Activated CD4-positive, alpha-beta T cell treated with anti-CD3 and anti-CD28 coated beads, Interleukin-2, amount 10 ng/mL, durations not matched to agents 7 days and 5 days (primary cell): ENCODE measurements at regions not wholly inside any gene's neighbourhood (a gene's known extent, or its start where the extent isn't known, plus 50 kb on each side); places are given as distances from the start of the nearest gene placed in this dataset.

ENCODE experiments used
- CTCF ChIA-PET: fragments of 350-600 bp; sonication (Branson Sonifier 250); formaldehyde crosslinking; loops from one replicate; lab custom pipeline; 2021; ENCODE audit warnings: antibody characterized with exemption; lab: Charles Lee
- POLR2A ChIA-PET: fragments of 350-600 bp; sonication (Branson Sonifier 250); formaldehyde crosslinking; loops from one replicate; lab custom pipeline; 2021; ENCODE audit warnings: antibody characterized with exemption; lab: Charles Lee
- DNase-seq: peaks from one replicate; pipeline ENCODE4 v3.0.0-alpha.2; 2020
- H3K27ac Mint-ChIP-seq: one replicate; pipeline ENCODE4 v1.8.0; 2021; ENCODE audit warnings: mild to moderate bottlenecking, moderate library complexity, mixed read lengths
- H3K27me3 Mint-ChIP-seq: one replicate; pipeline ENCODE4 v1.8.0; 2021; ENCODE audit warnings: mixed read lengths
- H3K36me3 Mint-ChIP-seq: one replicate; pipeline ENCODE4 v1.8.0; 2021; ENCODE audit warnings: low read depth, mixed read lengths
- H3K4me1 Mint-ChIP-seq: one replicate; pipeline ENCODE4 v1.8.0; 2021; ENCODE audit warnings: mixed read lengths
- H3K4me3 Mint-ChIP-seq: one replicate; pipeline ENCODE4 v1.8.0; 2021; ENCODE audit warnings: mild to moderate bottlenecking, moderate library complexity, mixed read lengths
- H3K9me3 Mint-ChIP-seq: one replicate; pipeline ENCODE4 v1.8.0; 2021; ENCODE audit warnings: mixed read lengths

GRCh38 chr2:83067947-83068346, 1391.1 kb downstream of the SUCLG1 start:
- Mint-ChIP-seq H3K27me3 (no peaks in the 10 kb centered on the region), H3K27ac (no peak overlapping the region), H3K4me1 (no peaks in the 10 kb centered on the region), H3K36me3 (no peaks in the 10 kb centered on the region), H3K9me3 (peaks cover 2% of the 10 kb centered on the region), H3K4me3 (no peak overlapping the region)
- ChIA-PET CTCF (no interaction called here), POLR2A (no interaction called here)
- no peak for DNase-seq

- H3K9me3 Mint-ChIP-seq = peaks cover 3% of the 10 kb centered on the region
- CTCF ChIA-PET = interaction anchor here (0.6 kb wide), 1 partner anchor 81 kb away, joined by 3 read pairs; no protein-coding TSS in a partner anchor
- POLR2A ChIA-PET = no interaction called here
- H3K4me1 Mint-ChIP-seq = no peaks in the 10 kb centered on the region
- no peak for DNase-seq
- H3K27ac Mint-ChIP-seq = no peak overlapping the region
- H3K4me3 Mint-ChIP-seq = no peak overlapping the region
- no peaks in the 10 kb centered on the region for H3K27me3 Mint-ChIP-seq
- H3K36me3 Mint-ChIP-seq = no peaks in the 10 kb centered on the region
These were observed 1395.1 kb downstream of the SUCLG1 start for GRCh38 chr2:83063933-83064332.

- H3K27ac Mint-ChIP-seq = no peak overlapping the region
- no peaks in the 10 kb centered on the region for H3K27me3 Mint-ChIP-seq
- no peak for DNase-seq
- H3K4me1 Mint-ChIP-seq = no peaks in the 10 kb centered on the region
- POLR2A ChIA-PET = no interaction called here
- H3K9me3 Mint-ChIP-seq = peaks cover 6% of the 10 kb centered on the region
- CTCF ChIA-PET = no interaction called here
- no peaks in the 10 kb centered on the region for H3K36me3 Mint-ChIP-seq
- no peak overlapping the region for H3K4me3 Mint-ChIP-seq
These were observed 1395.6 kb downstream of the SUCLG1 start for GRCh38 chr2:83063511-83063910.

- CTCF ChIA-PET = no interaction called here
- no peak overlapping the region for H3K27ac Mint-ChIP-seq
- H3K27me3 Mint-ChIP-seq = no peaks in the 10 kb centered on the region
- POLR2A ChIA-PET = no interaction called here
- peaks cover 8% of the 10 kb centered on the region for H3K9me3 Mint-ChIP-seq
- no peaks in the 10 kb centered on the region for H3K36me3 Mint-ChIP-seq
- no peaks in the 10 kb centered on the region for H3K4me1 Mint-ChIP-seq
- DNase-seq = no peak
- H3K4me3 Mint-ChIP-seq = no peak overlapping the region
These were observed 1400.4 kb downstream of the SUCLG1 start for GRCh38 chr2:83058683-83059082.

- no peak for DNase-seq
- CTCF ChIA-PET = no interaction called here
- Mint-ChIP-seq H3K27me3 (no peaks in the 10 kb centered on the region), H3K4me3 (no peak overlapping the region), H3K27ac (no peak overlapping the region), H3K36me3 (no peaks in the 10 kb centered on the region), H3K4me1 (no peaks in the 10 kb centered on the region), H3K9me3 (peaks cover 15% of the 10 kb centered on the region)
- POLR2A ChIA-PET = no interaction called here
These were observed 1403.6 kb downstream of the SUCLG1 start for GRCh38 chr2:83055376-83056010.

- CTCF ChIA-PET = no interaction called here
These were observed 1404.3 kb downstream of the SUCLG1 start for GRCh38 chr2:83054751-83055150.

GRCh38 chr2:83051538-83052170, 1407.4 kb downstream of the SUCLG1 start:
- Mint-ChIP-seq H3K27me3 (no peaks in the 10 kb centered on the region), H3K36me3 (no peaks in the 10 kb centered on the region), H3K9me3 (peaks cover 7% of the 10 kb centered on the region), H3K4me3 (no peak overlapping the region), H3K4me1 (no peaks in the 10 kb centered on the region), H3K27ac (no peak overlapping the region)
- POLR2A ChIA-PET = no interaction called here
- CTCF ChIA-PET = no interaction called here
- no peak for DNase-seq

More at GRCh38 chr2:83054751-83055150, 1404.3 kb downstream of the SUCLG1 start:
- Mint-ChIP-seq H3K27ac (no peak overlapping the region), H3K9me3 (peaks cover 15% of the 10 kb centered on the region), H3K4me3 (no peak overlapping the region), H3K36me3 (no peaks in the 10 kb centered on the region), H3K4me1 (no peaks in the 10 kb centered on the region), H3K27me3 (no peaks in the 10 kb centered on the region)
- POLR2A ChIA-PET = no interaction called here
- no peak for DNase-seq

GRCh38 chr2:83042053-83042452, 1417.0 kb downstream of the SUCLG1 start:
- DNase-seq = no peak
- no peaks in the 10 kb centered on the region for H3K9me3 Mint-ChIP-seq
- ChIA-PET POLR2A (no interaction called here), CTCF (no interaction called here)
- H3K4me3 Mint-ChIP-seq = no peak overlapping the region
- no peaks in the 10 kb centered on the region for H3K4me1 Mint-ChIP-seq
- no peaks in the 10 kb centered on the region for H3K36me3 Mint-ChIP-seq
- no peak overlapping the region for H3K27ac Mint-ChIP-seq
- no peaks in the 10 kb centered on the region for H3K27me3 Mint-ChIP-seq

GRCh38 chr2:83022631-83023210, 1436.4 kb downstream of the SUCLG1 start:
- Mint-ChIP-seq H3K4me1 (no peaks in the 10 kb centered on the region), H3K4me3 (no peak overlapping the region), H3K27me3 (no peaks in the 10 kb centered on the region), H3K9me3 (peaks cover 4% of the 10 kb centered on the region), H3K36me3 (no peaks in the 10 kb centered on the region), H3K27ac (no peak overlapping the region)
- ChIA-PET POLR2A (no interaction called here), CTCF (no interaction called here)
- DNase-seq = no peak

GRCh38 chr2:83017366-83018090, 1441.6 kb downstream of the SUCLG1 start:
- no peak overlapping the region for H3K4me3 Mint-ChIP-seq
- no peak for DNase-seq
- H3K27me3 Mint-ChIP-seq = no peaks in the 10 kb centered on the region
- ChIA-PET POLR2A (no interaction called here), CTCF (no interaction called here)
- H3K27ac Mint-ChIP-seq = no peak overlapping the region
- no peaks in the 10 kb centered on the region for H3K9me3 Mint-ChIP-seq
- no peaks in the 10 kb centered on the region for H3K4me1 Mint-ChIP-seq
- no peaks in the 10 kb centered on the region for H3K36me3 Mint-ChIP-seq

GRCh38 chr2:83016343-83017110, 1442.6 kb downstream of the SUCLG1 start:
- DNase-seq = no peak
- POLR2A ChIA-PET = no interaction called here
- Mint-ChIP-seq H3K27ac (no peak overlapping the region), H3K9me3 (no peaks in the 10 kb centered on the region), H3K4me3 (no peak overlapping the region), H3K36me3 (no peaks in the 10 kb centered on the region), H3K4me1 (no peaks in the 10 kb centered on the region), H3K27me3 (no peaks in the 10 kb centered on the region)
- CTCF ChIA-PET = no interaction called here

- H3K36me3 Mint-ChIP-seq = no peaks in the 10 kb centered on the region
- no peak overlapping the region for H3K27ac Mint-ChIP-seq
- H3K9me3 Mint-ChIP-seq = no peaks in the 10 kb centered on the region
- ChIA-PET POLR2A (no interaction called here), CTCF (no interaction called here)
- no peak for DNase-seq
- H3K4me1 Mint-ChIP-seq = no peaks in the 10 kb centered on the region
- H3K4me3 Mint-ChIP-seq = no peak overlapping the region
- H3K27me3 Mint-ChIP-seq = no peaks in the 10 kb centered on the region
These were observed 1443.2 kb downstream of the SUCLG1 start for GRCh38 chr2:83015900-83016299.
